CMK (cell line): ENCODE measurements at regions not wholly inside any gene's neighbourhood (a gene's known extent, or its start where the extent isn't known, plus 50 kb on each side); places are given as distances from the start of the nearest gene placed in this dataset.

Source experiments
- DNase-seq: peaks from one replicate; pipeline ENCODE4 v3.0.0-alpha.2; 2010; ENCODE audit warnings: low read depth

DNA sequence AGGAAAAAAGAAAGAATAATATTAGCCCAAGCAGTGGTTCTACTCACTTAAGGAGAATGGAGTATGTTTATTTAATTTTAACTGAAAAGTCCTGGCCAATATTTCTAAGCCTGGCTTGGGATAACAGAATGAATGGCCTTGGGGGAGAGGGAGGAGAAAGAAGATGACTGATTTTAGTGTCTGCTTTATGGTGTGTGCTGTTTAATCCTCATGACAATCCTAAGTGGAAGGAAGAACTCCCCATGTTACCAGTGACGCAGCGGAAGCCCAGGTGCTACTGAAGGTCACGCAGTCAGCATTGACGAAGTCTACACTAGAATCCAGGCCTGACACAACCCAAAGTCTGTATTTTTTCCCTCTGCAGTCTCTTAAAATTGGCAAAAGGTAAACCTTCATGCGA, 50.5 kb downstream of the PALM2AKAP2 start:
- DNase-seq = no peak

- DNase-seq = no peak
These were observed 52.1 kb downstream of the PALM2AKAP2 start for GRCh38 chr9:109831998-109832658.

GRCh38 chr9:109834855-109835254, 54.9 kb downstream of the PALM2AKAP2 start:
- no peak for DNase-seq

DNA sequence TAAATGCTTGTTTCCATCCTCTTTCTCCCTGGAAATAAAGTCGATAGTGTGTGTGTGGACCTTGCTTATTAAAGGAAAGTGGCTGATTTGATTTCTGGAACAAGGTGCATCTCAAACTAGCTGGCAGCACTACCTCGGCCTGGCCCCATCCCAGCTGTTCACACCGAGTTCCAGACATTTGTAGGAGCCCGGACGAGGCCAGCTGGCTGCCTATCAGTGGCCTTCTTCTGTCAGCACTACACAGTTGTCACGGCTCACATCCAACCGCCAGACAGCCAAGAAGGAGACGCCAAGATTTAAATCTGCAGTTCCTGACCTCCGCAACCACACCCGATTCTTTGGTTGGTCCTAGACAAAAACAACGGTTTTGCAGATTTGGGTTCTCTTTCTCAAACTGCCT, 63.6 kb downstream of the PALM2AKAP2 start:
- DNase-seq = no peak

- DNase-seq = no peak
These were observed 65.2 kb downstream of the PALM2AKAP2 start for GRCh38 chr9:109845226-109845625.

GRCh38 chr9:109846776-109847175, 66.8 kb downstream of the PALM2AKAP2 start:
- DNase-seq = no peak

- no peak for DNase-seq
These were observed 72.6 kb downstream of the PALM2AKAP2 start for GRCh38 chr9:109852556-109852955.

DNA sequence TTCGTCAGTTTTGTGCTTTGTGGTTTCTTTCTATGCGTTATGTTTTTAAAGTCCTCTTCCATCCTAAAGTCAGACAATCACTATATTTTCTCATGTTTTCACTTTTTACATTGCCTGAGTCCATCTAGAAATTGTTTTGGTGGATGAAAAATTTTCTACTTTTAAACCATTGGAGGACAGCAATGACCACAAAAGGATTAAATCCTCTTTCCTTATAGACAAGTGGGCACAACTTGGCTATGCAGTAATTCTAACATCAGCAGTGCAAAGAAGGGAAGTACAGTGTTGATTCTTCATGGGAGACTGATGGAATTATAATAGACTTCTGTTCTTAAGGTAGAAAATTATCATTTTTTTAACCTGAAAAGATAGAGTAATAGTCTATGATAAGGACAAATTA, 75.5 kb downstream of the PALM2AKAP2 start:
- DNase-seq = no peak

- peak; percentile 17 for DNase-seq
These were observed 76.8 kb downstream of the PALM2AKAP2 start for GRCh38 chr9:109856785-109857184.

DNA sequence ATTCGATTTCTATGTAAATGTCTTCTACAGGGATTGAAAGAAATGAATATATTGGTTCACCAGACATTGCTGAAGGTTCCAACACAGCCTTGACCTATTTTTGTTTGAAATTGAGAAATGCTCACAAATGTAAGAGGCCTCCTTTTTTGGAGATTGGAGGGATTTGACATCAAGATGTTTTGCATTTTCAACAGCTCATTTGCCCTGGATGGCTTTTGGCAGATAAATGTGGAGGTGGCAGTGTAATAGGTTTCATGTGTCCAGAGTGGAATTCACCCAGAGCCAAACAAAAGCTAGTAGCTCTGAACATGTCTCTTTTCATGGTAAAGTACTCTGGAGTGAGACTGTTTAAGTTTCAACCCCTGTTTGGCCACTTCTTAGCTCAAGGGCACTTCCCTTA, 77.3 kb downstream of the PALM2AKAP2 start:
- no peak for DNase-seq

DNA sequence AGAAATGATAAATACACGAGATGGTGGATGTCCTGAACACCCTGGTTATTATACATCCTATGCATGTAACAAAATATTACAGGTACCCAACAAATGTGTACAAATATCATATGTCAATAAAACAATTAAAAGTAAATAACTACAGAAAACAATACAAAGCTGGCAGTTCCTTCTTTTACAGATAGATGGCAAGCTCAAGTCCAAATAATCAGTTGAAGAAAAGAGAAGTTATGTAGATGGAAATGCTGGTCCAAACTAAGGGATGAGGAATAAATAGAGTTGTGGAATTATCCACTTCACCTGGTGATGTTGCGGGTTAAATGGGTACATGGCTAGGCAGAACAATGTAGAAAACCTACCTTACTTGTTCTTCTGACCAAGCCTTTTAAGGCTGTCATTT, 79.4 kb downstream of the PALM2AKAP2 start:
- no peak for DNase-seq

DNA sequence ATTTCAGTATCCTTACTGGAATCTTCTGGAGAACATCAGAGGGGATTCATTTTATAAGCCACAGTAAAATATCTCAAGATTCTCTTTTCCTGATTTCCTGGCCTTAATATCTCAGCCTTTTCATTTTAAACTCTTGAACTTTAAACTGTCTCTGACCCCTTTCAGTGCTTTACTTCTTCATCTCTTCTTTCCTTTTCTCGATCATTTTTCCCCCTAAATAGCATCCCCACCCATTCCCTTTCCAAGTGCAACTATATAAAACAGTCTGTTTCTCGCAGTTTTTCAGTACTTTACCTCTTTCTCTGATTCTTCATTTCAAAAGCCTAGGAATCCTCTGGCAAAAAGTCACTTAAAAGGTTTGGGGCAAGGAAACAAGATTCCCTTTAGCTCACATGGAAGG, 80.5 kb downstream of the PALM2AKAP2 start:
- no peak for DNase-seq

- DNase-seq = no peak
These were observed 81.5 kb downstream of the PALM2AKAP2 start for GRCh38 chr9:109861499-109861898.

DNA sequence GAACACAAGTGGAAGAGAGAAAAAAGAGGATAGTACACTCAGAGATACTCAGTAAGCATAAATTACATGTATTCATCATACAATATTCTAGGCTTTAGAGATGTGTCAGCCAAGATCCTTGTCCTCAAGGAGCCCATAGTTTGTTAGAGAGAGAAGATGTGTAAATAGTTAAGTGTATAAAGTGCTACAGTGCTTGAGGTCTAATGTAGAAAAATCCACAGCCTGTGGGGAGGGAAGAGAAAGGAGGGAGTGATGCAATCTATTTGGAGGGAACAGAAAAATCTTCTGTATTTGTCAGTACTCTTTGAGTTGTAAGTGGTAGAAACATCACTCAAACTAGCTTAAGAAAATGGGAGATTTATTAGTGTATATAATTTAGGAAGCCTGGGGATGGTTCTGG, 81.9 kb downstream of the PALM2AKAP2 start:
- DNase-seq = no peak

GRCh38 chr9:109862452-109862851, 82.5 kb downstream of the PALM2AKAP2 start:
- DNase-seq = no peak

GRCh38 chr9:109863961-109864360, 84.0 kb downstream of the PALM2AKAP2 start:
- DNase-seq = no peak

- DNase-seq = no peak
These were observed 85.5 kb downstream of the PALM2AKAP2 start for GRCh38 chr9:109865521-109865920.

GRCh38 chr9:109868207-109868606, 88.2 kb downstream of the PALM2AKAP2 start:
- no peak for DNase-seq

GRCh38 chr9:109868722-109869121, 88.7 kb downstream of the PALM2AKAP2 start:
- DNase-seq = no peak

- DNase-seq = no peak
These were observed 90.4 kb downstream of the PALM2AKAP2 start for GRCh38 chr9:109870365-109870764.

DNA sequence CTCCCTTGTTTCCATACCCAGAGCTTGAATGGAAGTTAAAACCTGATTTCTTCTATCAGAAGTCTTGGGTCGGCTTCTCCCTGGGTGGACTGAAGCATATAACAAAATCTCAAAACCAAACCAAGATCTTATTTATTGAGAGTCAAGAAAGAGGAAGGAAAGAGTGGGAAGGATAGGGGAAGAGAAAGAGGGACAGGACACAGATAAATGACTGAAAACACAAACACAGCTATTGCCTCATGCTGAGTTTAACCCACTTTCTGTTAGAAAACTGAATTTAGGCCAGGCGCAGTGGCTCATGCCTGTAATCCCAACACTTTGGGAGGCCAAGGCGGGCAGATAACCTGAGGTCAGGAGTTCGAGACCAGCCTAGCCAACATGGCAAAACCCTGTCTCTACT, 92.9 kb downstream of the PALM2AKAP2 start:
- no peak for DNase-seq

DNA sequence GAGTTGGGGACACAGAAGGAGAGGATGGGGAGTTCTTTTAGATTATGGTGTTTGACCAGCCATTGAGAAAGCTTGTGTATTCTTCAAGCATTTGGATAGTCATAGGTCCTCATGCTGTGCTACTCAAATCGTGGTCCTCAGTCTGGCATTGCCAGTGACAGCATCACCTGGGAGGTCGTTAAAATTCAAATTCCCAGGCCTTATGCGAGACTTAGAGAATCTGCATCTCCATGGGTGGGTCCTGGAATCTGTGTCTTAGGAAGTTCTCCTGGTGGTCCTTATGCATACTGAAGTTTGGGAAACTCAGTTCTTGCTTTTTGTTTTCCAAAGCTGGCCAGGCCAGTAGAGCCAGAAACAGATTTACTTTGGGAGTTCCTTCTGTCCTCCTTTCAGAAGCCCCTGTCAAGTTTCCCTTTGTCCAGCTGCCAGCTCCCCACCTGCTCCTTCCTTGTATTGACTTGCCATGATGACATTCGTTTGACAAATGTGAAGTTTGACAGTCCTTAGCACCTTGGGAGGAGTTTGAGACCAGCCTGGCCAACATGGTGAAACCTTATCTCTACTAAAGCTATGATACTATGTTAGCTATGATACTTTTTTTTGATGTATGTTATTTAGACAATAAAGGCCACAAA, 95.6 kb downstream of the PALM2AKAP2 start:
- DNase-seq = no peak

GRCh38 chr9:109880276-109881169, 100.5 kb downstream of the PALM2AKAP2 start:
- no peak for DNase-seq
